ENCODE measurements at regions not wholly inside any gene's neighbourhood (a gene's known extent, or its start where the extent isn't known, plus 50 kb on each side); places are given as distances from the start of the nearest gene placed in this dataset.

GRCh38 chr1:90650401-90650800 lies 66.7 kb downstream of the BARHL2 start:
- H3K4me3 ChIP-seq (ENCODE audit: low read length) = no peak overlapping the region
- no peak for DNase-seq (ENCODE audit: low read depth, low spot score)

- H3K4me3 ChIP-seq (ENCODE audit: low read length) = no peak overlapping the region
- peak; percentile 55 for DNase-seq (ENCODE audit: low read depth, low spot score)
Observed at GRCh38 chr1:90640325-90640724, 76.8 kb downstream of the BARHL2 start.

GRCh38 chr1:90622666-90623065 lies 94.4 kb downstream of the BARHL2 start:
- no peak for DNase-seq (ENCODE audit: low read depth, low spot score)

GRCh38 chr1:90621986-90622385 lies 95.1 kb downstream of the BARHL2 start:
- no peak overlapping the region for H3K4me3 ChIP-seq (ENCODE audit: low read length)
- DNase-seq (ENCODE audit: low read depth, low spot score) = no peak

More at GRCh38 chr1:90622666-90623065, 94.4 kb downstream of the BARHL2 start:
- no peak overlapping the region for H3K4me3 ChIP-seq (ENCODE audit: low read length)

- no peak overlapping the region for H3K4me3 ChIP-seq (ENCODE audit: low read length)
- peak; percentile 33 for DNase-seq (ENCODE audit: low read depth, low spot score)
Observed at GRCh38 chr1:90616395-90616794, 100.7 kb downstream of the BARHL2 start.

- no peak overlapping the region for H3K4me3 ChIP-seq (ENCODE audit: low read length)
- peak; percentile 7 for DNase-seq (ENCODE audit: low read depth, low spot score)
Observed at GRCh38 chr1:90614872-90615271, 102.2 kb downstream of the BARHL2 start.

- no peak for DNase-seq (ENCODE audit: low read depth, low spot score)
- H3K4me3 ChIP-seq (ENCODE audit: low read length) = no peak overlapping the region
Observed at GRCh38 chr1:90613371-90613770, 103.7 kb downstream of the BARHL2 start.

GRCh38 chr1:90612033-90612432 lies 105.1 kb downstream of the BARHL2 start:
- no peak overlapping the region for H3K4me3 ChIP-seq (ENCODE audit: low read length)
- no peak for DNase-seq (ENCODE audit: low read depth, low spot score)

GRCh38 chr1:90607736-90608135 lies 109.4 kb downstream of the BARHL2 start:
- DNase-seq (ENCODE audit: low read depth, low spot score) = no peak

GRCh38 chr1:90605070-90605469 lies 112.0 kb downstream of the BARHL2 start:
- no peak for DNase-seq (ENCODE audit: low read depth, low spot score)
- no peak overlapping the region for H3K4me3 ChIP-seq (ENCODE audit: low read length)

More at GRCh38 chr1:90607736-90608135, 109.4 kb downstream of the BARHL2 start:
- H3K4me3 ChIP-seq (ENCODE audit: low read length) = no peak overlapping the region

GRCh38 chr1:90593312-90593711 lies 123.8 kb downstream of the BARHL2 start:
- no peak for DNase-seq (ENCODE audit: low read depth, low spot score)
- H3K4me3 ChIP-seq (ENCODE audit: low read length) = no peak overlapping the region

- no peak overlapping the region for H3K4me3 ChIP-seq (ENCODE audit: low read length)
- no peak for DNase-seq (ENCODE audit: low read depth, low spot score)
Observed at GRCh38 chr1:90591970-90592356, 125.1 kb downstream of the BARHL2 start.

- H3K4me3 ChIP-seq (ENCODE audit: low read length) = no peak overlapping the region
- no peak for DNase-seq (ENCODE audit: low read depth, low spot score)
Observed at GRCh38 chr1:90591355-90591969, 125.6 kb downstream of the BARHL2 start.

GRCh38 chr1:90580176-90580575 lies 136.9 kb downstream of the BARHL2 start:
- no peak for DNase-seq (ENCODE audit: low read depth, low spot score)
- no peak overlapping the region for H3K4me3 ChIP-seq (ENCODE audit: low read length)

- H3K4me3 ChIP-seq (ENCODE audit: low read length) = no peak overlapping the region
- DNase-seq (ENCODE audit: low read depth, low spot score) = peak; percentile 55
Observed at GRCh38 chr1:90579212-90579802, 137.8 kb downstream of the BARHL2 start.

GRCh38 chr1:90574692-90575370 lies 142.3 kb downstream of the BARHL2 start:
- no peak for DNase-seq (ENCODE audit: low read depth, low spot score)
- no peak overlapping the region for H3K4me3 ChIP-seq (ENCODE audit: low read length)

- DNase-seq (ENCODE audit: low read depth, low spot score) = no peak
Observed at GRCh38 chr1:90573736-90574135, 143.4 kb downstream of the BARHL2 start.

GRCh38 chr1:90572446-90572845 lies 144.7 kb downstream of the BARHL2 start:
- DNase-seq (ENCODE audit: low read depth, low spot score) = no peak
- no peak overlapping the region for H3K4me3 ChIP-seq (ENCODE audit: low read length)

More at GRCh38 chr1:90573736-90574135, 143.4 kb downstream of the BARHL2 start:
- no peak overlapping the region for H3K4me3 ChIP-seq (ENCODE audit: low read length)

GRCh38 chr1:90568436-90568835 lies 148.7 kb downstream of the BARHL2 start:
- DNase-seq (ENCODE audit: low read depth, low spot score) = no peak
- H3K4me3 ChIP-seq (ENCODE audit: low read length) = no peak overlapping the region

GRCh38 chr1:90564164-90564563 lies 152.9 kb downstream of the BARHL2 start:
- no peak for DNase-seq (ENCODE audit: low read depth, low spot score)
- H3K4me3 ChIP-seq (ENCODE audit: low read length) = no peak overlapping the region

Measured in Jurkat, Clone E6-1 (cell line).